Erythroblast (primary cell): ENCODE measurements at regions not wholly inside any gene's neighbourhood (a gene's known extent, or its start where the extent isn't known, plus 50 kb on each side); places are given as distances from the start of the nearest gene placed in this dataset.

ENCODE experiments used
- GATA1 ChIP-seq: IDR thresholded peaks from 2 replicates; pipeline ENCODE4 v1.6.1; 2011; ENCODE audit warnings: low read depth, mild to moderate bottlenecking, control low read depth, low read length, moderate library complexity
- POLR2A ChIP-seq: IDR thresholded peaks from 2 replicates; pipeline ENCODE4 v1.6.1; 2011; ENCODE audit warnings: mild to moderate bottlenecking, low read length

DNA sequence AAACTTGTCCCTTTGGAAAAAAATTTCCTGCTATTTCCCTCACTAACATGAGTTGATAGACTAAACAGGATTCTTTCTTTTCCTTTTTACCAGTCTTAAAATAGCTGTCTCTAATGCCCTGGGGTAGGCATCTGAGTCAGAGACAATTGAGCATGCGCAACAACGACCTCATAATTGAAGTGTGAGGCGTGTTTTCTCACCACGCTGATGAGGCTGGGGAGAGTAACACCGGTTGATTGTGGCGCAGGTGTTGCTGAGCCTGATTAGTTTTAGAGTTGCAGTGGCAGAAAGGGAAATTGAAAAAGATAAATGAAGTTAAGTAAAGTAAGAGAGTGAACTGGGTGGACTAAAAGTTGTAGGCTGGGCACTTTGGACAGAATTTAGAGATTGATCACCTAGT lies 213.7 kb downstream of the TLR4 start:
- no peak for TF ChIP-seq POLR2A
- no peak for TF ChIP-seq GATA1
